Sigmoid colon (tissue), 6 donors: ENCODE measurements at regions not wholly inside any gene's neighbourhood (a gene's known extent, or its start where the extent isn't known, plus 50 kb on each side); places are given as distances from the start of the nearest gene placed in this dataset.

Source experiments
- DNase-seq: peaks from one replicate; pipeline ENCODE4 v3.0.0-alpha.2; 2019
- H3K27ac ChIP-seq, 4 donors: fragments of 200-600 bp; sonication (generic); one replicate each; pipeline ENCODE4 v1.5.1; 2016 to 2019; ENCODE audit warnings: mild to moderate bottlenecking in 1 of 4
- H3K27me3 ChIP-seq, 3 donors: fragments of 200-600 bp; sonication (generic); one replicate each; pipeline ENCODE4 v1.5.1; 2019; ENCODE audit warnings: mild to moderate bottlenecking in 1 of 3
- H3K36me3 ChIP-seq, 4 donors: fragments of 200-600 bp; sonication (generic); one replicate each; pipeline ENCODE4 v1.5.1; 2016 to 2019
- H3K4me1 ChIP-seq, 4 donors: fragments of 200-600 bp; sonication (generic); one replicate each; pipeline ENCODE4 v1.5.1; 2017 to 2019
- H3K4me3 ChIP-seq, 4 donors: fragments of 200-600 bp; sonication (generic); one replicate each; pipeline ENCODE4 v1.5.1; 2017 to 2019; ENCODE audit warnings: mild to moderate bottlenecking in 2 of 4, moderate library complexity in 1 of 4
- H3K9me3 ChIP-seq, 4 donors: fragments of 200-600 bp in 3 of 4; sonication (generic) in 3 of 4; one replicate each; pipeline versions ENCODE4 v1.5.1 to v1.6.1; 2013 to 2019
- EP300 ChIP-seq, 4 donors: sonication (generic); formaldehyde crosslinking; IDR thresholded peaks; one replicate each; pipeline ENCODE4 v1.6.1; 2017; ENCODE audit warnings: antibody characterized with exemption in 4 of 4
- POLR2A ChIP-seq, 2 donors: fragments of 450-650 bp; IDR thresholded peaks; one replicate each; pipeline ENCODE4 v1.6.1; 2016; ENCODE audit warnings: antibody characterized with exemption in 2 of 2, mild to moderate bottlenecking in 2 of 2, moderate library complexity in 2 of 2
- POLR2AphosphoS5 ChIP-seq, 4 donors: sonication (generic); formaldehyde crosslinking; IDR thresholded peaks; one replicate each; pipeline ENCODE4 v1.6.1; 2017; ENCODE audit warnings: antibody characterized with exemption in 4 of 4
- WGBS, 2 donors: extraction: QIAGEN DNeasy Blood & Tissue Kit; methylation state at CpG; one replicate each; pipeline ENCODE4 v1.1.7; 2013; 5-methylcytosine and 5-hydroxymethylcytosine counted together
- intact Hi-C: fragments of 100-400 bp; cut with DNase I; formaldehyde crosslinking; loops from one replicate; pipeline ENCODE4 v1.15.1; 2023
- TF ChIP-seq, protein P1 (sequence below), 4 experiments: fragments of 450-650 bp in 3 of 4; fragments of 200-600 bp in 1 of 4; IDR thresholded peaks; one replicate each; pipeline ENCODE4 v1.5.1; 2016 to 2019; ENCODE audit warnings: antibody characterized with exemption in 4 of 4, mild to moderate bottlenecking in 3 of 4, moderate library complexity in 2 of 4
- donor health status: healthy with polysubstance abuse.
- donor health status: healthy.

DNA sequence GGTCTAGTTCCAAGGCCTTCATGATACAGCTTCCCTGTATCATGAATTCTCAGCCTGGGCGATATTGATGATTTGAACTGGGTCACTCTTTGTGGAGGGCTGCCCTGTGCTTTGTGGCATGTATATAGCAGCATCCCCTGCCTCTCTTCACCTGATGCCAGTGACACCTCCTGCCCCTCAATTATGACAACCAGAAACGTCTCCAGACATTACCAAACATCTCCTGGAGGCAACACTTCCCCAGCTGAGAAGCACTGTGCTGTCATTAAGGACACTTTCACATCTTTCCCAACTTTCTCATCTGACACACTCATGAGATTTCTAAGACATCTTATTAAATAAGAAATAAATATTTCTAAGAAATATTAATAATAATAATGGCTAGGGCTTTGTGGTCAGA lies 315.3 kb downstream of the BCL11B start:
- H3K27ac ChIP-seq = peak overlapping the region in 1 of 4 donors; percentile 59
- H3K36me3 ChIP-seq = no peaks in the 10 kb centered on the region
- no peaks in the 10 kb centered on the region for H3K27me3 ChIP-seq
- no peak overlapping the region for H3K4me3 ChIP-seq
- WGBS, 2 donors = 75 to 86% methylated on average over 2 of the region's 2 CpGs
- H3K9me3 ChIP-seq = no peaks in the 10 kb centered on the region
- TF ChIP-seq POLR2A (IDR thresholded peaks at IDR 0.05) = no peak
- no peak for TF ChIP-seq EP300 (IDR thresholded peaks at IDR 0.05)
- TF ChIP-seq POLR2AphosphoS5 (IDR thresholded peaks at IDR 0.05) = no peak
- TF ChIP-seq, protein P1, sequence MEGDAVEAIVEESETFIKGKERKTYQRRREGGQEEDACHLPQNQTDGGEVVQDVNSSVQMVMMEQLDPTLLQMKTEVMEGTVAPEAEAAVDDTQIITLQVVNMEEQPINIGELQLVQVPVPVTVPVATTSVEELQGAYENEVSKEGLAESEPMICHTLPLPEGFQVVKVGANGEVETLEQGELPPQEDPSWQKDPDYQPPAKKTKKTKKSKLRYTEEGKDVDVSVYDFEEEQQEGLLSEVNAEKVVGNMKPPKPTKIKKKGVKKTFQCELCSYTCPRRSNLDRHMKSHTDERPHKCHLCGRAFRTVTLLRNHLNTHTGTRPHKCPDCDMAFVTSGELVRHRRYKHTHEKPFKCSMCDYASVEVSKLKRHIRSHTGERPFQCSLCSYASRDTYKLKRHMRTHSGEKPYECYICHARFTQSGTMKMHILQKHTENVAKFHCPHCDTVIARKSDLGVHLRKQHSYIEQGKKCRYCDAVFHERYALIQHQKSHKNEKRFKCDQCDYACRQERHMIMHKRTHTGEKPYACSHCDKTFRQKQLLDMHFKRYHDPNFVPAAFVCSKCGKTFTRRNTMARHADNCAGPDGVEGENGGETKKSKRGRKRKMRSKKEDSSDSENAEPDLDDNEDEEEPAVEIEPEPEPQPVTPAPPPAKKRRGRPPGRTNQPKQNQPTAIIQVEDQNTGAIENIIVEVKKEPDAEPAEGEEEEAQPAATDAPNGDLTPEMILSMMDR (IDR thresholded peaks at IDR 0.05) = no peak
- DNase-seq = peak; percentile 35
- H3K4me1 ChIP-seq = peaks cover 0 to 4% (median 0%) of the 10 kb centered on the region in 4 donors
- intact Hi-C loops = no loop called here

DNA sequence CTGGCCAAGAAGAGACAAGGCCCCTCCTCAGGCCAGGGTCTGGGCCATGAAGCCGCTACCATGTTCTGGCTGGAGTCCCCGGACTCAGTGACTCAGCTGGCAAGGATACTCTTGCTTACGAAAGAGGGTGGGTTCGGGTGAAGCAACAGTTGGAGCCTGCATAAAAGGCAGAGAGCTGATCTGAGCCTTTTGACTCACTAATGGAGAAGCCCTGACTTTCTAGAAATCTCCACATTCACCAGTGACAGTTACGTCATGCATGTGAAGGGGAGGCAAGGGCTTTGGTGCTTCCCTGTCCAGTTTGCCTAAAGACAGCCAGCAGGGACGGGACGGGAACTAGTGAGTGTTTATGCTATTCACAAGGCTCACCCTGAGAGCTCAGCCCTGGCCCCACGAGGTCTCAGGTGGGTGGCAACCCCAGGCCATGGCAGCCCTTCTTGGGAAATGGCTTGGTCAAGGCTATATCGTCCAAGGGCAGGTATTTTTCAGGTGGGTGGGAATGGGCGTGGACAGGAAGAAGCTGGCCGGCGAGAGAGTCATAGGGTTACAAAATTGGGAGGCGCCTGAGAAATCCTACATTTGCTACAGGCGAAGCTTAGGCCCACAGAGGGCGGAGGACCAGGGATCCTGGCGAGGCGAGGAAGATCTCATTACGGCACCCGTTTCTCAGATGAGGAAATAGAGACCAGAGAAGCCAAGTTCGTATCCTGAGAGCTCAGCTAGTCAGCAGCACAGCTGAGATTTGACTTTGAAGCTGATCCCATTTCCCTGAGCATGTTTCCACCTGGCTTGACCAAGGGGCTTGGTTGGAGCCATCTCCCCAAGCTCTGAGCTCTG lies 314.6 kb downstream of the BCL11B start:
- 71 to 78% methylated on average over 20 of the region's 20 CpGs for WGBS, 2 donors
- intact Hi-C loops = no loop called here

DNA sequence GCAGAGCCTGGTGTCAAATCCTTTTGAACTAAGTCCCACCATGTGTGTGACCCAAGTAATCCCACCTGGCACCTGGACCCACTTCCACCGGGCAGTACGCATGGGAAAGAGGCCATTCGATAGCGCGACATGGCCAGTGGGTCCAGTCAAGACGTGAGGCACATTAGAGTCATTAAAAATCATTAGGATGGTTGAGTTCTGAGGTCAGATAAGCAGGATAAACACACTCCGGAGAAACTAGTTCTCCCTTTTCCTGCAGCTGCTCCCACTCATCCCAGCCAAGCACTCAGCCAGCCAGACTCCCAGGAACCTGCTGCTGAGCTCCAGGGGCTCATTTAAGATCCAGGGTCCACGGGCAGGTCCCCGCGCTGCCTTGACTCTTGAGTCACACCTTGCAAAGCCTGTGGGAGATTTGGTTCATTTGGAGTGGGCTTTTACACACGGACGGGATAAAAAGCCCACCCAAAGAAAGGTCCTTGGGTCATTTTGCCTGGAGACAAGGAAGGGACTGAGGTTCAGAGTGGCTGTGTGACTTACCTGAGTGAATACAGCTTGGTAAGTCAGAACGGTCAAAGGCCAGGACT lies 313.9 kb downstream of the BCL11B start:
- Histone ChIP-seq H3K4me3 (no peak overlapping the region), H3K27ac (peak overlapping the region in 1 of 4 donors; percentile 59), H3K27me3 (no peaks in the 10 kb centered on the region), H3K36me3 (no peaks in the 10 kb centered on the region), H3K4me1 (peaks cover 0 to 4% (median 0%) of the 10 kb centered on the region in 4 donors), H3K9me3 (no peaks in the 10 kb centered on the region)
- intact Hi-C loops = no loop called here
- peak; percentile 44 for DNase-seq
- WGBS, 2 donors = 63 to 69% methylated on average over 13 of the region's 13 CpGs
- TF ChIP-seq EP300 (IDR thresholded peaks at IDR 0.05) (no peak), POLR2AphosphoS5 (IDR thresholded peaks at IDR 0.05) (no peak), POLR2A (IDR thresholded peaks at IDR 0.05) (no peak)
- TF ChIP-seq, protein P1 (IDR thresholded peaks at IDR 0.05) = no peak

More for the DNA sequence above, 314.6 kb downstream of the BCL11B start:
- no peak for TF ChIP-seq EP300 (IDR thresholded peaks at IDR 0.05)
- TF ChIP-seq POLR2AphosphoS5 (IDR thresholded peaks at IDR 0.05) = peak in 2 of 4 donors; percentile 44 to 62
- Histone ChIP-seq H3K36me3 (no peaks in the 10 kb centered on the region), H3K27ac (peak overlapping the region in 2 of 4 donors; percentile 14 to 59), H3K27me3 (no peaks in the 10 kb centered on the region), H3K4me3 (no peak overlapping the region), H3K4me1 (peaks cover 0 to 4% (median 0%) of the 10 kb centered on the region in 4 donors), H3K9me3 (no peaks in the 10 kb centered on the region)
- DNase-seq = peak; percentile 86

DNA sequence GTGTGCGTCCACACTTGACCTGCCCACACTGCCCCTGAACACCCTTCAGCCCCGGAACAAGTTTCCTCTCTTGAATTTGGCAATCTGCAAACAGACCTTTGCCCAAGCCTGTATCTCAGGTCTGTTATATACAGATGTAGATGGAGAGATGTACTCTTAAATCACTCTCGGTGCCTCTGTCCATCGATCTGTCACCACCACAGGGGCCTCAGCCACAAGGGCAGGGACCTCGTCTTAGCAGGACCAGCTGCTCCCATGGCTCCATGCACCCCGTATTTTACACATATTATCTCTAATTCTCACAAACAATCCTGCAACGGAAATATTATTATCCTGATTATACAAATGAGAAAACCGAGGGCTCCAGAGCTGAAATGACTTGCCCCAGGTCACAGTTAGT lies 313.4 kb downstream of the BCL11B start:
- peak; percentile 30 for DNase-seq
- Histone ChIP-seq H3K27ac (no peak overlapping the region), H3K9me3 (no peaks in the 10 kb centered on the region), H3K4me1 (peaks cover 0 to 4% (median 0%) of the 10 kb centered on the region in 4 donors), H3K36me3 (no peaks in the 10 kb centered on the region), H3K27me3 (no peaks in the 10 kb centered on the region), H3K4me3 (no peak overlapping the region)
- 79 to 83% methylated on average over 8 of the region's 8 CpGs for WGBS, 2 donors
- TF ChIP-seq POLR2A (IDR thresholded peaks at IDR 0.05) (no peak), POLR2AphosphoS5 (IDR thresholded peaks at IDR 0.05) (no peak), EP300 (IDR thresholded peaks at IDR 0.05) (no peak)
- TF ChIP-seq, protein P1 (IDR thresholded peaks at IDR 0.05) = no peak
- intact Hi-C loops = no loop called here

DNA sequence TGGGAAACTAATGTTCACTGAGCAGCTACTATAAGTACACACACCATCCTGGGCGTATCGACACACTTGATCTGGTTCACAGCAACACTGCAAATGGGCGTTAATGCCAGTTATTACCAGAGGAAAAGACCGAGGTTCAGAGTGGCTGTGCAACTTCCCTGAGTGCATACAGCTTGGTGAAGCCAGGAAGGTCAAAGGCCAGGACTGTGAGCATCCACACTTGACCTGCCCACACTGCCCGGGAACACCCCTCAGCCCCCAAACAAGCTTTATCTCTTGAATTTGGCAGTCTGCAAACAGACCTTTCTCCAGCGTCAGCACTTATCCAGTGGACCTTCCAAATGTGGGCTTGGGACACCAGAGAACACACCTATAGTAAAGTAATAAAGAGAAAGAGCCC lies 312.6 kb downstream of the BCL11B start:
- Histone ChIP-seq H3K36me3 (no peaks in the 10 kb centered on the region), H3K9me3 (no peaks in the 10 kb centered on the region), H3K27ac (no peak overlapping the region), H3K27me3 (no peaks in the 10 kb centered on the region), H3K4me3 (no peak overlapping the region), H3K4me1 (peaks cover 0 to 4% (median 0%) of the 10 kb centered on the region in 4 donors)
- WGBS, 2 donors = 34 to 73% methylated on average over 6 of the region's 6 CpGs
- intact Hi-C loops = no loop called here
- DNase-seq = peak; percentile 34
- TF ChIP-seq POLR2AphosphoS5 (IDR thresholded peaks at IDR 0.05) = no peak
- no peak for TF ChIP-seq POLR2A (IDR thresholded peaks at IDR 0.05)
- no peak for TF ChIP-seq EP300 (IDR thresholded peaks at IDR 0.05)
